GM18519 (cell line): ENCODE measurements at regions not wholly inside any gene's neighbourhood (a gene's known extent, or its start where the extent isn't known, plus 50 kb on each side); places are given as distances from the start of the nearest gene placed in this dataset.

Experiments
- ATAC-seq: cut with Tn5 transposase; IDR thresholded peaks from one replicate; pipeline ENCODE4 v1.9.1; 2021; ENCODE audit warnings: mild to moderate bottlenecking, moderate library complexity; ENCODE audit not compliant: unreplicated experiment, low FRiP score

DNA sequence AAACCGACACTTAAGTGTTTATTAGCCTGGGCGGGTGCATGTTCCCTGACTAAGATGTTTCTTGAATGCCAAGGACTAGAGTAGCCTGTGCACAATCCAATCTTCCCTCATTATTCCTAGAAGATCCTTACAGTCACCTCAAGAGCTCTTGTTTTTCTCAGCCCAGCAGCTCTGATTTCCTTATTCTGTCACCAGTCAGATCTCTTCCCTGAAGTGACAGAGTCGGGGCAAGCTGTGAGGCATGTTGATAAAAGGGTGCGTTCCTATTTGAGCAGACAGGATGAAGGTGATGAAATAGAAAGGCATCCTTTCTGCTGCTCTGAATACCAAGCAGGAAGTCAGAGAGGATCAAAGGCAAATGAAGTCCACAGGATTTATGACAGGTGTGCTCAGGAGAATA lies 125.6 kb upstream of the MCTP2 start:
- no peak for ATAC-seq

DNA sequence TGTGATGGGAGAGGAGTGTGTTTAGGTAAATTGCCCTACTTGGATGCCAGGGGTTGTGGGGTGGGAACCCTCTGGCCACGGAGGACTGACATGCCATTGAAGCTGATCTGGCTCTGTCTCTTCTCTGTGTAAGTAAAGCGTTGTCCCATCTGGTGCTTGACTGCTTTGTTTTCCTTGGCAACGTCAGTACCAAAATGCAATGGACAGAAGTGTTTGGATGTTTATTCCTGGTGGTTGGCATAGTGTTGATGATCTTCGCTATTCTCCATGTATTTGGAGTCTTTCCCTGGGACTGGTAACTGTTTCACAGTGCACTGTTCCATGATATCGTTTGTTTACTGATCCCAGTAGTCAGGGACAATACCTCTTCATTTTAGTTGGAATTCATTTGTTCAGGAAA lies 130.5 kb upstream of the MCTP2 start:
- no peak for ATAC-seq

DNA sequence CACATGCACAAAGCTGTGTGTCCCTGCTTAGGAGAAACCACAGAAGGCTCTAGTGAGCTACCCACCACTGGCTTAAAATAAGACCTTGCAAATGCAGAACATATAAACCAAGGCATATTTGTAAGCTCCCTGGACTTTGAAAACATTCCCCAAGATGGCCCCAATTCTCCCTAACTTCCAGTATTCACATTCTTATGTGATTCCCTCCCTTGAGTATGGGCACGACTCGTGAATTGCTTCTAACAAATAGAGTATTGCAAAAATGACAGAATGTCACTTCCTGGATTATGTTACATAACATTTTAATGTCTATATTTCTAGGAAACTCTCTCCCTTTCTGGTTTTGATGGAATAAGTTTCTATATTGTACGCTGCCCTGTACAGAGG lies 131.8 kb upstream of the MCTP2 start:
- no peak for ATAC-seq

DNA sequence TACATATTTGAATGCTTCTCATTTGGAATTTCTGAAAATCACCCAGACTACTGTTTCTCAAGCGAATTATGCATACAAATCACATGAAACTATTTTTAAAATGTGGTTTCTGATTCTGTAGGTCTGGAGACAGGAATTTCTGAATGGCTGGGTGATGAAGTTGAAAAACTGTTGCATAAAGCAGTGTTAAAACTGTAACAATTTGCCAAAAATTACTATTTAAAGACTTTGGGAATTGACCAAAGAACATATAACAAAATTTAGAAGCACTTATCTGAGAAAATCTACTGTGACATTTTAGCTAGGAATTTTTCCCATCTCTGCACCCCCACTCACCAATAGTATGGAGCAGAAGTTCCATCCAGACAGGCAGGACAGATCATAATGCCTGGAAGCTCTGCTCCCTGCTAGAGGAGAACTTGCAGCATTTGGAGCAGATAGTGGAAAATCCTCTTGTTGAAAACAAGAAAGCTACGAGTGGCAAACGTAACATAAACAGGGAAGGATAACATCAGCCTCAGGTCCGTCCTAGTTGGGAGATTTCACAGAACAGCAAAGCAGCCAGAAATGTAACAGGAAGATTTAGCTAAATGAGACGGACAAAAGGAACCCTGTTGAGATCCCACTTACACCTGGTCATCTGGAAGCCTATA lies 132.3 kb upstream of the MCTP2 start:
- no peak for ATAC-seq

DNA sequence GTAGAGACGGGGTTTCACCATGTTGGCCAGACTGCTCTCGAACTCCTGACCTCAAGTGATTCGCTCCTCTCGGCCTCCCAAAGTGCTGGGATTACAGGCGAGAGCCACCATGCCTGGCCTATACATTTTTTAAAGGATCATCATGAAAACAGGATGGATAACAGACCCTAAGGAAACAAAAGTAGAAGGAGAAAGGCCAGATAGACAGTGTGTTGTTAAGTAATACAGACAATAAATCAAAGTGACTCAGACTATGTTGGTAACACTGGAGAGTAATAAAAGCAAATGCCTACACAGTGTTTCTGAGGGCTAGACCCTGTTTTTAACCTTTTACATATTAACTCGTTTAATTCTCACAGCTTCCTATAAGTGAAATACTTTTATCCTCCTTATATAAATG lies 133.8 kb upstream of the MCTP2 start:
- no peak for ATAC-seq

DNA sequence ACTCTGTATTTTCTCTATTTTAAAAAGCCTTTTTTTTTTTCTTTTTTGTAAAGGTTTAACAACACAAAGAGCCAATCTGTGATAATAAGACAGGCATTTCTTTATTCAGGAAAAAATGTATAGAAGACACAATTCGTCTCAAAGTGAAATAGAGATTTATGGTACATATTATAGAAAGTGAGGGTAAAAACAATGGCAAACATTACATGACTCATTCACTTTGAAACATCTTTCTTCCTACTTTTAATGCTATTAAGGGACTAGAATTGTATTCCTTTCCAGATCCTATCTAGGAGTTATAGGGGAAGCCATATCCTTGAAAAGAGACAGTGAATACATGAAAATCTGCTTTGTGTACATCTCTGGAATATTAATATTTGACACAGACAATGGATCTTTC lies 137.1 kb upstream of the MCTP2 start:
- ATAC-seq, result no peak

DNA sequence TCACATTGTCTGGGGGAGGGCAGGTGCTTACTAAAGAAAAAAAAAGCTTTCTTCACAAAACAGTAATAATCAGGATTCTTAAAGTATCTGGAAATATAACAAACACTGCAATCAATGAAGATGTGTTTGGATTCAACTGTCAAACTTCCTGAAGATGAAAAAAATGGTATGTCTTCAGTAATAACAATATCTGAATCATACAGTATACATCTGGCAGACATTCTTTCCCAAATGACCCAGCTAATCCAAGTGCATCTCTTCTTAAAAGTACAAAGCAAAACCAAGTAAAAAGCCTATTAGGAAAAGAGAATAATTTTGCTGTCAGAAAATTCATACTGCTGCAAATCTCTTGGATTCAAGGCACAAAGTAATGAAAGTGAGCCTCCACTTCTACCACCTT lies 145.0 kb upstream of the MCTP2 start:
- ATAC-seq, result no peak

DNA sequence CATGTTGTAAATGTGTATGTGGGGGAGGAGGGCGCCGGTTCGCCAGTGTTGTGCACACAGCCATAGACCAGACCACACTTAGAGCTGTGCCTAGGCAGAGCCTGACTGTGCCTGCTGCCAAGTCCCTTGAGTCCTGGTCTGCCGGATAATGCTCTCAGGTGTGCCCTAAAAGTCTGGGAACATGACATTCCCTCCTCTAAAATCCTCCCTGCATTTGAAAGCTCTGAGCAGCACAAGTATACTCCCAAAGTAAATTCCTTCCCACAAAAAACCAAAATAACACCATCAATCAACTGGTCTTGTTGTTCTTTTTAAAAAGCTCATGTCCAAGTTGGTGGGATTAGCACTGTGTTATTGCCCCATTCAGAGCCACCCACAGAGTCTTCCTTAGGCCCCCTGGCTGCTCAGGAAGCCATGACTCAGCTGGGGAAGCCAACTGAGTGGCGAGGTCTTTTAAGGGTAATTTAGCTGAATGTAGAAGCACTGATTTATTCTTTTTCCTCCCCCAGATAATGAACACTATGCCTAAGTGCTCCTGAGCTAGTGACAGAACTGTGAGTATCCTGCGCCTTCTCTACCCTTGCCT lies 147.8 kb upstream of the MCTP2 start:
- ATAC-seq, result no peak

DNA sequence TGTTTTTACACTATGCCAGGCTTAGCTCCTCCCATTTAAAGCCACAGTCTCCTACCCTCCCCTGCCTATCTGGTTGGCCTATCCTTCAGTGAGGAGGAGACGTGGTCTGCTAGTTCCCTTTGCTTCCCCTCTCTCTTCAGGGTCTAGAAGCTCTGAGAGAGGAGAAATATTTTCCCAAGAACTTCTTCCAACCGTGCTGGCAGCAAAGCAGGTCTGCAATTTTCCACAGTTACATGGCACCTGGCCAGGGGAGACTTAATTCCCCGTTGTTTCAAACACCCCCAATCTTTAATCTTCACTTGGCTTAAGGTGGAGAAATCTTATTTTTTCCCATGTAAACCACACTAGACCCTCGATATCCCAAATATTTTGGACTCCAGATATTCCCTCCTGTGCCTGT lies 149.5 kb upstream of the MCTP2 start:
- no peak for ATAC-seq

DNA sequence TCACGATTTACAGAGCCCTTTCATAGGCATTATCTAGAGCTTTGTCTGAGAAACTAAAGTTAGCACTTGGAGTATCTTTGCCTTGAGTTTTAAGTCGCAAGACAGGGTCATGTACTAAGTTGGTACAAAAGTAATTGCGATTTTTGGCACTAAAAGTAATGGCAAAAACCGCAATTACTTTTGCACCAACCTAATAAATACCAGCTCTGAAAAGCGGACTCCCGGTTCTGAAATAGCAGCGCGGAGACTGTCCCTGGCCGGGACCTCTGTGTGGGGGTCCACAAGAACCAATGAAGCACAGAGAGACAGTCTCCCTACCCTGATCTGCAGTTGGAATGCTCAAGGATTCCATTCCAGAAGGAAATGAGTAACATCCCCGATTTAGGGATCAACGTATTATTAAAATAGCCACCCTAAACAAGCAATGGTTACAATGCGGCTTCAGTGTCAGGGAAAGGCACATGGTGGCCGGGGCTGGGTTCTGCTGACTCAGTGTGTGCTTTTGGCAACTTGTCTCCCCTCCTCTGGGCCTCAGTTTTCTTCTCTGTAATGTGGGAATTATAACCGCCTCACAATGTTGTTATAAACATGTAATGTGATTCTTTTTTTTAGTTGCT lies 150.3 kb upstream of the MCTP2 start:
- no peak for ATAC-seq

DNA sequence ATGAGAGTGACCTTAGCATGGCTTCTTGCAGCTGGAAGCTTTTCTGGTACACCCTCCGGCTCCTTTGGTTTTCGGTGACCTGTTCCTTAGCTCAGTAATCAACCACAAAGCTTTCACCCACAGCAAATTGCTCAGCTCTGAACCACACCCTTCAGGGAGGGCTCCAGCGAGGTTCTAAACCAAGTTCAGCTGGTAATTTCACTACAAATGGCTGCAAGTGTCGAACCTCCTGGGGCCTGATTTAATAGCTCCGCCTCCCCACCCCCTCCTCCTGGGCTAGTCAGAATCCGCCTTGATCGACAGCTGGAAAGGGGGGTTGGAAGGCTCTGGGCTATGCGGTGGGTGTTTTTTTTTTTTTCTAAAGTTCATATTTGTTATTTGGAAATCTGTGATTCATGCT lies 150.9 kb upstream of the MCTP2 start:
- no peak for ATAC-seq

DNA sequence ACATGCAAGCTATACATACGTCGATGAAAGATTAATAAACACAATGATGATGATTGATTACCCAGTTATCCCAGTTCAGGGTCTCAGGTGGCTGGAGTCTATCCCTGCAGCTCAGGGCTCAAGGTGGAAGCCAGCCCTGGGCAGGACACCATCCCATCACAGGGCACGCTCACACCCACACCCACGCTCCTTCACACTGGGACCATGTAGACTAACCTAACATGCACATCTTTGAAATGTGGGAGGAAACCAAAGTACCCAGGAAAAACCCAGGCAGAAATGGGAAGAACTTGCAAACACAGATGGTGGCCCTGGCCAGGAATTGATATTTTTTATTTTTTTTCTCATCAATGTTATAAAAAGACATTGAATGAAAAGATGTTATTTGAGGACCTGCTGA lies 151.4 kb upstream of the MCTP2 start:
- no peak for ATAC-seq

DNA sequence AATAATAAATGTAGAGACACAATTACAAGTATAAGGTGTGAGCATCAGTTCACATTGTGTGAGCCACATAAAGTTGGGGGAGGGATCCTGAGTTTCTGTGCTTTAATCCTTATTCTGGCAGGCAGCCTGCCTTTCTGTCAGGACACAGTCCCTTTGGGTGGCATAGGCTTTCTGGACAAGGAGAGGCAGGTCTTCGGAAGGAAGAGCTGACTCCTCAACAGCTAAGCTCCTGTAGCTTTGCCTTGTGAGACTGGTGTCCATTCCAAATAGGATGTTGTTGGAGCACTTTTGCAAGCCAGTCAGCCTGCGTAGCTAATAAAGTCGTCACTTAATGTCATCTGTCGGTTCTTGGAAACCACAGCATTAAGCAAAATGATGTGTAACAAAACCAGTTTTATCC lies 151.9 kb upstream of the MCTP2 start:
- no peak for ATAC-seq

DNA sequence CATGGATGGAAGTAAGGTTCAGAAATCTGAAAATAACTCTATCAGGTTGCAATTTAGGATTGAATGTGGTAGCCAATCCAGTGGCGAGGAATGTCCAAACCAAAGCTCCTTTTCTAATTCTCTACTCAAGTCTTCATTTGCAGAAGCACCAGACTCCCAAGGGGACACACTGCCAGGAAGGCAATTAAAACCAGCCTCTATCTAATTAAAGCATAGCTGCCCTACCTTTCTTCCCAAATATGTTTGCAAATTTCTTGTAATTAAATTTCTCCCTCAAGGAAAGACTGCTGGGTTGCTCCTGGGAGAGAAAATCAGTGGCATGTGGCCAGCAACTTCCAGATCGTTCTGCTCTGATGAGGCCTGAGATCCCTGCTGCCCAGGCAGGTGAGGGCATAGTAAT lies 153.4 kb upstream of the MCTP2 start:
- no peak for ATAC-seq

DNA sequence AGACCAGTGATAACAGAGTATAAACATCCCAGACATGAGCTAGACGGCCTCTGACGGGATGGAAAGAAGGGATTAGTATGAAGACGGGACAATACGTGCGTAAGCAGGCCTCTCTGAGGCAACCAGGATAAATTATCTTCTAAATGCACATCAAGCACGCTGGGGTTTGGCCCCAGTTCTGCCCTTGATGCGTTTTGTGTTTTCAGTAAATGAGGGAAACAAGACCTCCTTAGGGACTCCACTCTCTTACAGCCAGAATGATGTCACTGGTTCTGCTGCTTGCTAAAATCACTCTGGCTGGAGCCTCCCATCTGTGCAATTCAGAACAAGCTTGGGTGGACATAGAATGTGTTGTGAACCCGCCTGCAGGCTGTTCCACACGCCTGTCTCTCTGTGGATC lies 156.0 kb upstream of the MCTP2 start:
- no peak for ATAC-seq

DNA sequence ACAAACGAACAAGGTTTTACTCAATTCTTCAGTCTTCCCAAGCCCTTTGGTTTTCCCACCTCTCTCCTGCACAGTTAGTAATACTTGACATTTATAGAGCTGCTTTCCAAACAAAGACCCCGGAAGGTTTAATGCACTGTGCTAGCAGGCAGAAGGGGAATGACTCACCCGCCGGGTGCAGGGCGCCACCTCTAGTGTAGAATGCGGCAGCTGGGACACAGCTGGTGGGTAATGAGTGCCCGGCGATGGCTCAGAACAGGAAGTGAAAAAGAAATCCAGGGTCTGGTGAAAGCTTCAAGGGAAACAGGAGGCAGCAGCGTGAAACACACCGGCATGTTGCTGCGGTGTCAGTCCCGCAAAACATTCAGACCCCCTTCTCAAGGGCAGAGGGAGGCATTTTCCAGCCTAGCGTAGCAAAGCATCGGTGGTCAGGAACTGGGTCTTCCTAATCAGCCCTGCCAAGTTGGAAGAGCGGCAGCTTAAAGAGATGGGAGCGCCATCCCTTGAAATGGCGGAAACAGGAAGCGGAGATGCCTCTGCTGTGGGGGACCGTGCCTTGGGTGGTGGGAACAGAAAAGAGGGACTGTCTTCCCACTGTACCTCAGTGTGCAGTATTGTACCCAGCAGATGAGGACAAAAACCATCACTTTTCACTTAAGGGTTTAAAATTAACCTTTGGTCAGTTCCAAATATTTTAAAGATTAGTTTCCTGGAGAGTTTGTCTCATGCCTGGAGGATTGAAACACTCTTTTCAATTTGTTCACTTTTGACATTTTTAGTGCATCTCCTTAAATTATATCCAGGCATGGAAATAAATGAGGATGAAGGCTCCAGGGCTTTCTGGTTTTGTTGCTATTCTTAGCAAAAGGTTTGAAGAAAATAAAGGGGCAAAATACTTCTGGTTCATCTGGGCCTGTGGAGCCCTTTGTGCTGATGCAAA lies 160.7 kb upstream of the MCTP2 start:
- no peak for ATAC-seq

DNA sequence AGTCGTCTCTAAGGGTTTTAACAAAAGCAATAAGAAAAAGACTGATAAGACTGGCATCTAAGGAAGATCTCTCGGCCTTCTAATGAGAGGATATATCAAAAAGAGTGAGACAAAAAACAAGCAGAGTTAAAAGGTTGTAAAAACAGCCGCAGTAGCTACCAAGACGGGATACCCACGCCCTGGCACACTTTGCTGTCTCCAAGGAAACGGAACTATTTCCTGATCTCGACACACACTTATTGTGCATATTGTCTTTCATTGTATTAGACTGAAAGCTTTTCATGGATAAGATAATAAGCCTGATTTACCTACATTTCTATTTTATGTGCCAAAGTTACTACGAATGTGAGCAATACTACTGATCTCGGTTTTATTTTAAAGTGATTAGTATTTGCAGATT lies 161.5 kb upstream of the MCTP2 start:
- no peak for ATAC-seq

DNA sequence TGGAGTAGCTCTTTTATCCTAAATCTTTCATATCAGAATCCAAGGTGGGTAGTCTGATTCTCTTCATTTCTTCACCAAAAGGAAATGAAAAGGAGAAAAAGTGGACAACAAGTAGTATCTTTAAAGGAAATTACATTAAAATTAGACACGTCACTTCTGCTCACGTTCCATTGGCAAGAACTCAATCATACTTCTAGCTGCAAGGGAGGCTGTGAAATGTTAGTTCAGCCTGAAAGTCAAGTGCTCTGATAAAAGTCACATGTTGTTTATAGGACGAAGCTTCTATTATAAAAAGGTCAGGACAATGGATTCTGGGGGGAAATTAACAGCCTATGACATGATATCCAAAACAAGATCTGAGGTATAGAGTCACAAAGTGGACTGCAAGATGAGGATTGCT lies 164.6 kb upstream of the MCTP2 start:
- ATAC-seq, result no peak

DNA sequence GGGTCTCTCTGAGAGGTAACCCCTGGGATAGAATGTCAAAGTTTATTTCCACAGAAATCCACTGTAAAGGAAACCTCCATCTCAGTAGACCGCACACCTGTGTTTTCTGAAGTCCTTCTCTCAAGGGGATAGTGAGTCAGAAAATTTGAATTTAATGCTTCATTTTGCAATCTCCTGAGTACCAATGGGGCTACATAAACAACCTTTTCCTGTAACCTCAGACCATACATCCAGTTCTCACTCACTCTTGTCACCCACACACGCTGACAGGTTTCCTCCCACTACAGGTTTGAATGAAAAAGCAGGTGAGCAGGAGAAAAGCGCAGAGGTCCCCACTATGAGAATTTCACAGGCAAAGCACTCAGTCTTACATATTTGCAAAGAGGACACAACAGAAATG lies 165.3 kb upstream of the MCTP2 start:
- no peak for ATAC-seq

DNA sequence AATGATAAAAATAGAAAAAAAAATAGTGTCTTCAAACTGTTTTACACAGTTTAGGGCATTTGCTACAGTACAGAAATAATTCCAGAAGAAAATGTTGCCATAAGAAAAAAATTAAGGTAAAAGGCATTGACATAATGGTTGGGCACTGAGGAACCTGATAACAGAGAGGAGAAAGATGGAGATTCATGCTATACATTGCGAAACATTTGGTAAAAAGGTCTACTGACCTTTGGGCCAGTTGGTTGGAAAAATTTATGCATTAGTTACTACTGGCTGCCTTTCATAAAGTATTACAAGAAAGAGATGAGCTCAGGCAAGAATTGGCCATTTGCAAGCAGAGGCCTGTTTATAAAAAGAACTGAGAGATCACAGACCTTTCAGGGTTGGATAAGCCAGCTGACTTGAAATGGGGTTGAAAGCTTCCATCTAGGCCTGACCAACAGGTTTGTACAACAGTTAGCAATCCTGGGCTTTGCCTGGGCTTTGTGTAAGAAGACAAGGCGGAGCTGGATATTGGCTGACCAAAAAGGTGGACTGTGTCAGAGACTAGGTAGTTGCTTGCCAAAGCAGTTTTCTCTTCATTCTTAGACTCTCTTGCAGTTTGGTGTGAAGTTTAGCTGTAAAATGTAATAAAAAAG lies 166.6 kb upstream of the MCTP2 start:
- no peak for ATAC-seq

DNA sequence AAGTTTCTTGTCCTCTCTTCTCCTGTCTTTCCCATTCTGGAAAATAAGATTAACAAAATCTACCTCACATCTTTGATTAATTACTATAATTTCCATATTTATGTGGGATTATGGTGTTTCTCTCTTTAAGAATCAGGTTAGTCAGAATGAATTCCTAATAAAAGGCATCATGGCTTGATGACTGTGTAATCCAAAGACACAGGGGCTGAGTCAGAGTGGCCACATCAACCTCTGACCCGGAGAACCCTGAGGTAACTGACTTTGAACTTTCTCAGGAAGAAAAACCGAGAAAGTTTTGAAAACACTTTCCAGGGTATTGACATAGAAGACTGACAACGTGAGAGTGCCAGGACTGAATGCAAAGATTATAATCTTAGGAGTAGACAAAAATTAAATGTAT lies 170.3 kb upstream of the MCTP2 start:
- ATAC-seq, result no peak
